Hepatocyte (in vitro differentiated cells): ENCODE measurements at regions not wholly inside any gene's neighbourhood (a gene's known extent, or its start where the extent isn't known, plus 50 kb on each side); places are given as distances from the start of the nearest gene placed in this dataset.

ENCODE experiments used
- DNase-seq: peaks from one replicate; pipeline ENCODE4 v3.0.0-alpha.2; 2016; ENCODE audit warnings: low spot score
- H2AFZ ChIP-seq: fragments of 200-600 bp; sonication (generic); 2 replicates; pipeline ENCODE4 v1.6.0; 2016; ENCODE audit warnings: antibody characterized with exemption, mild to moderate bottlenecking
- H3K27ac ChIP-seq: fragments of 200-600 bp; sonication (generic); 2 replicates; pipeline ENCODE4 v1.5.1; 2016; ENCODE audit warnings: mild to moderate bottlenecking
- H3K27me3 ChIP-seq: fragments of 200-600 bp; sonication (generic); 2 replicates; pipeline ENCODE4 v1.6.1; 2016
- H3K36me3 ChIP-seq: fragments of 200-600 bp; sonication (generic); replicated peaks from 2 replicates; pipeline ENCODE4 v1.5.1; 2016; ENCODE audit warnings: low read depth; ENCODE audit not compliant: insufficient read depth
- H3K4me1 ChIP-seq: fragments of 200-600 bp; sonication (generic); 2 replicates; pipeline ENCODE4 v1.5.1; 2016; ENCODE audit warnings: mild to moderate bottlenecking, moderate library complexity; ENCODE audit not compliant: insufficient read depth
- H3K4me2 ChIP-seq: fragments of 200-600 bp; sonication (generic); 2 replicates; pipeline ENCODE4 v1.6.0; 2016
- H3K4me3 ChIP-seq: fragments of 200-600 bp; sonication (generic); 2 replicates; pipeline ENCODE4 v1.5.1; 2016; ENCODE audit warnings: mild to moderate bottlenecking
- H3K79me2 ChIP-seq: fragments of 200-600 bp; sonication (generic); 2 replicates; pipeline ENCODE4 v1.6.0; 2017; ENCODE audit warnings: mild to moderate bottlenecking
- H3K9me2 ChIP-seq: fragments of 200-600 bp; sonication (generic); replicated peaks from 2 replicates; pipeline ENCODE4 v1.6.0; 2017; ENCODE audit warnings: mild to moderate bottlenecking; ENCODE audit not compliant: insufficient read depth
- H3K9me3 ChIP-seq: fragments of 200-600 bp; sonication (generic); 2 replicates; pipeline ENCODE4 v1.5.1; 2016; ENCODE audit warnings: low read depth, mild to moderate bottlenecking
- H4K20me1 ChIP-seq: fragments of 200-600 bp; sonication (generic); 2 replicates; pipeline ENCODE4 v1.6.0; 2016; ENCODE audit warnings: mild to moderate bottlenecking; ENCODE audit not compliant: insufficient read depth, poor library complexity, severe bottlenecking
- CTCF ChIP-seq: fragments of 200-600 bp; sonication (generic); IDR thresholded peaks from 2 replicates; pipeline ENCODE4 v1.5.1; 2016; ENCODE audit warnings: antibody characterized with exemption, mild to moderate bottlenecking; ENCODE audit not compliant: poor library complexity
- EZH2 ChIP-seq: fragments of 200-600 bp; sonication (generic); IDR thresholded peaks from 2 replicates; pipeline ENCODE4 v1.6.1; 2016; ENCODE audit warnings: antibody characterized with exemption, mild to moderate bottlenecking, borderline replicate concordance
- EZH2phosphoT487 ChIP-seq: fragments of 200-600 bp; sonication (generic); IDR thresholded peaks from one replicate; pipeline ENCODE4 v1.6.1; 2018; ENCODE audit warnings: antibody characterized with exemption, mild to moderate bottlenecking, low read depth, moderate library complexity; ENCODE audit not compliant: unreplicated experiment, severe bottlenecking
- WGBS: methylation state at CpG from one replicate; pipeline ENCODE4 v1.1.6; 2016; ENCODE audit warnings: low lambda C conversion rate; ENCODE audit errors: missing lambda C conversion rate; 5-methylcytosine and 5-hydroxymethylcytosine counted together

GRCh38 chr6:21907291-21907690 lies 313.7 kb downstream of the SOX4 start:
- Histone ChIP-seq H3K4me2 (no peak overlapping the region), H3K27me3 (no peaks in the 10 kb centered on the region), H3K4me3 (no peak overlapping the region), H3K79me2 (no peaks in the 10 kb centered on the region), H3K27ac (no peak overlapping the region), H2AFZ (no peak overlapping the region), H4K20me1 (no peaks in the 10 kb centered on the region), H3K9me2 (no peaks in the 10 kb centered on the region), H3K4me1 (no peaks in the 10 kb centered on the region), H3K9me3 (no peaks in the 10 kb centered on the region), H3K36me3 (no peaks in the 10 kb centered on the region)
- 80% methylated on average over 4 of the region's 4 CpGs for WGBS
- TF ChIP-seq EZH2 (no peak), EZH2phosphoT487 (no peak), CTCF (no peak)
- DNase-seq: no peak

- H3K4me3 ChIP-seq: no peak overlapping the region
- H3K9me2 ChIP-seq: no peaks in the 10 kb centered on the region
- H3K36me3 ChIP-seq: no peaks in the 10 kb centered on the region
- WGBS: 71% methylated on average over 5 of the region's 5 CpGs
- no peaks in the 10 kb centered on the region for H3K79me2 ChIP-seq
- DNase-seq: no peak
- H2AFZ ChIP-seq: peak overlapping the region; percentile 25
- H3K27ac ChIP-seq: no peak overlapping the region
- no peaks in the 10 kb centered on the region for H3K4me1 ChIP-seq
- H4K20me1 ChIP-seq: no peaks in the 10 kb centered on the region
- H3K27me3 ChIP-seq: no peaks in the 10 kb centered on the region
- TF ChIP-seq EZH2phosphoT487 (no peak), EZH2 (no peak), CTCF (no peak)
- H3K4me2 ChIP-seq: no peak overlapping the region
- no peaks in the 10 kb centered on the region for H3K9me3 ChIP-seq
Measured at GRCh38 chr6:21908161-21908848, 314.8 kb downstream of the SOX4 start.

GRCh38 chr6:21909321-21909720 lies 315.8 kb downstream of the SOX4 start:
- WGBS: 71% methylated on average over 4 of the region's 4 CpGs
- no peak overlapping the region for H3K27ac ChIP-seq
- TF ChIP-seq CTCF (no peak), EZH2phosphoT487 (no peak), EZH2 (no peak)

More at GRCh38 chr6:21909321-21909720, 315.8 kb downstream of the SOX4 start:
- Histone ChIP-seq H3K4me2 (no peak overlapping the region), H3K4me3 (no peak overlapping the region), H3K4me1 (no peaks in the 10 kb centered on the region), H3K9me3 (no peaks in the 10 kb centered on the region), H3K27me3 (no peaks in the 10 kb centered on the region), H3K79me2 (no peaks in the 10 kb centered on the region), H3K9me2 (no peaks in the 10 kb centered on the region), H3K36me3 (no peaks in the 10 kb centered on the region), H4K20me1 (no peaks in the 10 kb centered on the region), H2AFZ (no peak overlapping the region)
- DNase-seq: no peak
